GM10266 (cell line): ENCODE measurements at regions not wholly inside any gene's neighbourhood (a gene's known extent, or its start where the extent isn't known, plus 50 kb on each side); places are given as distances from the start of the nearest gene placed in this dataset.

Experiments
- DNase-seq: peaks from one replicate; pipeline ENCODE4 v3.0.0; 2012; ENCODE audit errors: extremely low spot score
- TF ChIP-seq, protein P1 (sequence below): IDR thresholded peaks from 2 replicates; pipeline ENCODE4 v1.5.1; 2012; ENCODE audit warnings: mild to moderate bottlenecking, low read depth; ENCODE audit not compliant: control insufficient read depth, insufficient read depth; ENCODE audit errors: missing control alignments

DNA sequence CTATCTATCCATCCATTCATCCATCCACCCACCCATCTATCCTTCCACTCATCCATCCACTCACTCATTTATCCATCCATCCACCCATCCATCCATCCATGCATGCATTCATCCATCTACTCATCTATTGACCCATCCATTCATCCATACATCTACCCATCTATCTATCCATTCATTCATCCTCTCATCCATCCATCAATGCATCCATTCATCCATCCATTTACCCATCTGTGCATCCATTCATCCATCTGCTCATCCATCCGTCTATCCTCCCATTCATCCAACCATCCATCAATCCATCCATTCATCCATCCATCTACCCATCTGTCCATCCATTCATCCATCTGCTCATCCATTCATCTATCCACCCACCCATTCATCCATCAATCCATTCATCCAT lies 224.5 kb upstream of the MAF start:
- DNase-seq: no peak
- TF ChIP-seq, protein P1, sequence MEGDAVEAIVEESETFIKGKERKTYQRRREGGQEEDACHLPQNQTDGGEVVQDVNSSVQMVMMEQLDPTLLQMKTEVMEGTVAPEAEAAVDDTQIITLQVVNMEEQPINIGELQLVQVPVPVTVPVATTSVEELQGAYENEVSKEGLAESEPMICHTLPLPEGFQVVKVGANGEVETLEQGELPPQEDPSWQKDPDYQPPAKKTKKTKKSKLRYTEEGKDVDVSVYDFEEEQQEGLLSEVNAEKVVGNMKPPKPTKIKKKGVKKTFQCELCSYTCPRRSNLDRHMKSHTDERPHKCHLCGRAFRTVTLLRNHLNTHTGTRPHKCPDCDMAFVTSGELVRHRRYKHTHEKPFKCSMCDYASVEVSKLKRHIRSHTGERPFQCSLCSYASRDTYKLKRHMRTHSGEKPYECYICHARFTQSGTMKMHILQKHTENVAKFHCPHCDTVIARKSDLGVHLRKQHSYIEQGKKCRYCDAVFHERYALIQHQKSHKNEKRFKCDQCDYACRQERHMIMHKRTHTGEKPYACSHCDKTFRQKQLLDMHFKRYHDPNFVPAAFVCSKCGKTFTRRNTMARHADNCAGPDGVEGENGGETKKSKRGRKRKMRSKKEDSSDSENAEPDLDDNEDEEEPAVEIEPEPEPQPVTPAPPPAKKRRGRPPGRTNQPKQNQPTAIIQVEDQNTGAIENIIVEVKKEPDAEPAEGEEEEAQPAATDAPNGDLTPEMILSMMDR: no peak

DNA sequence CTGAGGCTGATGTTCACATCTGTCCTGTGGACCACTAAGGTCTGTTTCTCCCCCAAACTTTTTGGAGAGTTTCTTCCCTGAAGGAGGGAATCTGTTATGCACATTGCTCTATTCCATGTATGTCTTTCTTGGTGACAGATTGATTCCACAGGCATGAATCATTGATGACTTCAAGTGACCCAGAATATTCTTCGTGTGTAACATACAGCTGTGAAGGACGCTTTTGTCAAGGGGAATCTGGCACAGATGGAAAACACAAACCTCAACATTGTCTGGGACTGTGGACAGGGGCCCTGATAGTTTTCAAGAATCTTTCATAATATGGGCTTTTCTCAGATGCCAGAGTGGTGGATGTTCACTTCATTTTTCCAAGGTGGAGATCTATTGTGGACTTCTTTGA lies 223.1 kb upstream of the MAF start:
- DNase-seq: no peak
- TF ChIP-seq, protein P1: no peak

DNA sequence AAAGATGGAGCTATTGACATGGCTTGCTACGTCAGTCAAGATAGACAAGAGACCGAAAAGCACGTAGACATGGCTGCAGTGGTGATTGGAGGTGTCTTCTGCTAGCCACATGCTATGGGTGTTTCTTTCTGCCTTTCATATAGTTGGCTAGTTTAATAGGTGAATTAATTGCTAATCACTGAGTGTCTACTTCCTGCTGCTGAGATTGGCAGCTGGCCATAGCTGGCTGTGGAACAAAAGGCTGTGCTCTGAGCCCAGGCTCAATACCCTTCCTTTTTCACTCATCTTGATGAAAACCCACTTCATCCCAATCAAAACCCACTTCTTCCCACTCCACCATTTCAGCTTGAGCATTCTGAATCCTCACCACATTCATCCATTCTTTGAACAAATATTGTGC lies 221.4 kb upstream of the MAF start:
- TF ChIP-seq, protein P1: no peak
- DNase-seq: no peak

DNA sequence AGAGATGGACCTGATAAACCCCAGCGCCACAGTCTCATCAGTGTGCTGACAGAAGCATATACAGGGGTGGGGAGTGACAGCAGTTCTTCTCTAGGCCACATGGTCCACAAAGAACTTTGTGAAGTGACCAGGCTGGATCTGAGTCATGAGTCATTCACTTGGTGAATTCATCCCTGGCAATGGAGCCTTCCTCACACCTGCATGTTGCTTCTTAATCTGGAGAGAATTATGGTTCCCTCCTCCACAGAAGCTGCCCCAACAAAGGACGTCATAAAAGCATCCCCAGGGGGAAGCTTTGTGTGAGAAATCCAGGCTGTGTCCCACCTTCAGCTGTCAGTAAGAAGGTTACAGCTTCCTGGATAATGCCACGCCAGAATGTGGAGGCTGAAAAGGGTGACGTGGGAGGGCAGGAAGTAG lies 215.6 kb upstream of the MAF start:
- DNase-seq: no peak

DNA sequence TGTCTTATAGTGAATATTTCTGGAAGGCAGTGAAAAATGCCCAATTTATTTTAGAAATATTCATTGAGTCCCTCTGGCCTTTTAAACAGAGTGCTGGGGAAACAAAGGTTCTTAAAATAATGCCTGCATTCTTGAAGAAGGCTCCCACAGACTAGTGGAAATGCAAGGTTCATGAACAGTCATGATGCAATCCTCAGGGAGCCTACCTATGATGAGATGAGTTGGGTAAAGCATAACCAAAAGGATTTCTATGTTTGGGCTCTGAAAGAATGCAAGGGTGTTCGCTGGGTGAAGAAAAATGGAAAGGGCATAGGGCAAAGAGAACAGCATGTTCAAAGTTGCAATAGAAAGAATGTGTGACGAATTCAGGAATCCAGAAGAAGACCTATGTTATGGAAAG lies 214.5 kb upstream of the MAF start:
- no peak for DNase-seq
- TF ChIP-seq, protein P1: no peak

More for the DNA sequence above, 215.6 kb upstream of the MAF start:
- TF ChIP-seq, protein P1: no peak

DNA sequence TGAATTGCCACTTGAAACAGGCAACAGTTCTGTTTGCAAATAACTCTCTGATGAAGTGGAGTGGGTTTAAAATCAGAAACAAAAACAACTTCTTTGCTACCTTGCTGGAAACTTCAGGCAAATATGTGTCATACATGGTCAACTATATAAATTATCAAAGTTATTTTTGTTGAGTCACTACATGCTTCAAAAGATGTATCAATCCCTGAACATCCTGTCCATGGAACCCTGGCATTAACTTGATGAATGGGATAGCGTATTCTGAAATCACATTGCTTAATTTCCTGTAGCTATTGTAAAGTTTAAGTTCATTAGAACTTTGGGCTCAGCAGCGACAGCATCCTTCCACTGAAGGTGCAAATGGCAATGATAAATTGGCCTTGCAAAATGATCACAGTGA lies 213.6 kb upstream of the MAF start:
- DNase-seq: no peak
- TF ChIP-seq, protein P1: no peak

DNA sequence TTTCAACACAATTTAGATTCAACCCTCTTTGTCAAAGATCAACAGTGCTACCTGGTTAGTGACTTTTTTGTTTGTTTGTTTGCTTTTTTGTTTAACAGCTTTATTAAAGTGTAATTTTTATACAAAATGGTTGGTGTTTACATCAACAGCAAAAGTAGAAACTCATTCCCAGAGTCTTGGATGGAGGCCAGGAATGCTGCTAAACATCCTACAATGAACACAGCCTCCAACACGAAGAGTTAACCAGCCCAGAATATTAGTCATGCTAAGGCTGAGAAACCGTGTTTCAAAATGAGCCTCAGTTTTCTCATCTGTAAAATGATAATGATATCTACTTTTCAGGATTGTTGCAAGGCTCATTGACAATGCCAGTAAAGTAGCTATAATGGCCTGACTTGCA lies 211.0 kb upstream of the MAF start:
- DNase-seq: no peak
- TF ChIP-seq, protein P1: no peak
